Endothelial cell of umbilical vein (primary cell): ENCODE measurements at regions not wholly inside any gene's neighbourhood (a gene's known extent, or its start where the extent isn't known, plus 50 kb on each side); places are given as distances from the start of the nearest gene placed in this dataset.

Experiments used
- BruUV-seq: library from RNA; stranded (reverse); fragments of 400-500 nt; replicated peaks from 2 replicates; lab custom pipeline; 2021; lab: Mats Ljungman, UMichigan
- CTCF ChIA-PET: fragments of 300-600, 350-600 bp; sonication (Branson Sonifier 250); formaldehyde crosslinking; loops from one replicate; lab custom pipeline; 2021; ENCODE audit warnings: antibody characterized with exemption, inconsistent platforms; lab: Charles Lee
- POLR2A ChIA-PET: fragments of 300-600, 350-600 bp; sonication (Branson Sonifier 250); formaldehyde crosslinking; loops from one replicate; lab custom pipeline; 2021; ENCODE audit warnings: antibody characterized with exemption, inconsistent platforms; lab: Charles Lee
- DNase-seq: peaks from one replicate; pipeline ENCODE4 v3.0.0-alpha.2; 2011; ENCODE audit warnings: low read depth, low spot score
- FAIRE-seq: peaks from 2 replicates; lab custom pipeline; 2011; peaks lifted over from hg19 to GRCh38; lab: Jason Lieb, UNC
- H2AFZ ChIP-seq: 2 replicates; pipeline ENCODE4 v1.6.0; 2012; ENCODE audit warnings: low read depth, low read length, control low read depth, inconsistent platforms
- H3K27ac ChIP-seq: 2 replicates; pipeline ENCODE4 v1.5.1; 2011; ENCODE audit warnings: low read depth, mild to moderate bottlenecking, control low read depth, low read length, moderate library complexity; ENCODE audit not compliant: insufficient read depth
- H3K27me3 ChIP-seq, 2 experiments: 2 replicates each; pipeline versions ENCODE4 v1.6.0 to v1.6.1; 2011; ENCODE audit warnings: low read length in 2 of 2, mixed read lengths in 1 of 2; ENCODE audit not compliant: control insufficient read depth in 2 of 2, insufficient read depth in 2 of 2
- H3K36me3 ChIP-seq, 2 experiments: 2 replicates in 1 of 2; 3 replicates in 1 of 2; pipeline ENCODE4 v1.5.1; 2011; ENCODE audit warnings: low read length in 2 of 2, mild to moderate bottlenecking in 1 of 2, moderate library complexity in 1 of 2; ENCODE audit not compliant: control insufficient read depth in 2 of 2, insufficient read depth in 2 of 2; ENCODE audit errors: extremely low read depth in 1 of 2
- H3K4me1 ChIP-seq: 3 replicates; pipeline ENCODE4 v1.5.1; 2011; ENCODE audit warnings: mild to moderate bottlenecking, low read length; ENCODE audit not compliant: control insufficient read depth, insufficient read depth; ENCODE audit errors: extremely low read depth
- H3K4me2 ChIP-seq: 2 replicates; pipeline ENCODE4 v1.6.1; 2011; ENCODE audit warnings: low read length, control low read depth, mixed read lengths; ENCODE audit not compliant: insufficient read depth
- H3K4me3 ChIP-seq, 3 experiments: fragments of 200-600 bp in 1 of 3; sonication (generic), shearing (Covaris generic) in 1 of 3; replicated peaks in 1 of 3; 2 replicates each; pipeline ENCODE4 v1.5.1; 2011 to 2016; ENCODE audit warnings: control low read depth in 3 of 3, low read length in 3 of 3, mild to moderate bottlenecking in 2 of 3, inconsistent platforms in 1 of 3, low read depth in 1 of 3, moderate library complexity in 1 of 3; ENCODE audit not compliant: insufficient read depth in 1 of 3
- H3K79me2 ChIP-seq: 2 replicates; pipeline ENCODE4 v1.6.0; 2012; ENCODE audit warnings: low read length, inconsistent platforms; ENCODE audit not compliant: control insufficient read depth, insufficient read depth
- H3K9ac ChIP-seq: replicated peaks from 2 replicates; pipeline ENCODE3; 2011; ENCODE audit warnings: low read length, control low read depth; ENCODE audit not compliant: insufficient read depth; ENCODE audit errors: extremely low read depth
- H3K9me1 ChIP-seq: replicated peaks from 3 replicates; pipeline ENCODE4 v1.6.0; 2011; ENCODE audit warnings: mild to moderate bottlenecking, low read length; ENCODE audit not compliant: control insufficient read depth, insufficient read depth; ENCODE audit errors: extremely low read depth
- H3K9me3 ChIP-seq: replicated peaks from 2 replicates; pipeline ENCODE4 v1.5.1; 2012; ENCODE audit warnings: low read length, inconsistent platforms; ENCODE audit not compliant: control insufficient read depth, insufficient read depth
- H4K20me1 ChIP-seq: replicated peaks from 2 replicates; pipeline ENCODE3; 2011; ENCODE audit warnings: mild to moderate bottlenecking, low read length; ENCODE audit not compliant: control insufficient read depth, insufficient read depth; ENCODE audit errors: extremely low read depth
- CTCF ChIP-seq, 2 donors: IDR thresholded peaks; 1 replicate in 1 of 2; 2 replicates in 1 of 2; pipeline ENCODE4 v1.5.1; 2011; ENCODE audit warnings: low read length in 2 of 2, mild to moderate bottlenecking in 2 of 2, moderate library complexity in 2 of 2, control low read depth in 1 of 2, inconsistent platforms in 1 of 2, low read depth in 1 of 2; ENCODE audit not compliant: insufficient read depth in 1 of 2; ENCODE audit errors: extremely low read depth in 1 of 2
- EZH2 ChIP-seq: IDR thresholded peaks from 2 replicates; pipeline ENCODE4 v1.6.1; 2012; ENCODE audit warnings: borderline replicate concordance, low read depth, mild to moderate bottlenecking, moderate library complexity, low read length, inconsistent platforms; ENCODE audit not compliant: severe bottlenecking
- FOS ChIP-seq: IDR thresholded peaks from 2 replicates; pipeline ENCODE4 v1.6.1; 2011; ENCODE audit warnings: mild to moderate bottlenecking, low read length, moderate library complexity, borderline replicate concordance; ENCODE audit not compliant: insufficient read depth
- GATA2 ChIP-seq: IDR thresholded peaks from 2 replicates; pipeline ENCODE4 v1.7.0; 2011; ENCODE audit warnings: low read depth, mild to moderate bottlenecking, moderate library complexity, mixed read lengths, low read length; ENCODE audit not compliant: insufficient read length, insufficient read depth
- JUN ChIP-seq: IDR thresholded peaks from 2 replicates; pipeline ENCODE4 v1.6.1; 2011; ENCODE audit warnings: borderline replicate concordance, low read depth; ENCODE audit not compliant: insufficient read length, insufficient read depth
- MYC ChIP-seq: IDR thresholded peaks from one replicate; pipeline ENCODE4 v1.6.1; 2011; ENCODE audit warnings: mild to moderate bottlenecking, low read depth, low read length
- POLR2AphosphoS5 ChIP-seq: IDR thresholded peaks from 2 replicates; pipeline ENCODE4 v1.6.1; 2012; ENCODE audit warnings: low read depth, mild to moderate bottlenecking, control low read depth, low read length, moderate library complexity; ENCODE audit not compliant: insufficient read depth
- dilution Hi-C: fragments of 300-500 bp; cut with MboI; formaldehyde crosslinking; loops from one replicate; pipeline ENCODE4 v1.15.0; 2019; ENCODE audit warnings: low sequenced_read_pairs; ENCODE audit not compliant: extremely low pct_ligation_motif_present
- intact Hi-C: fragments of 100-400 bp; cut with micrococcal nuclease; formaldehyde crosslinking; loops from one replicate; pipeline ENCODE4 v1.10.0; 2022

GRCh38 chr10:71075759-71076472 is 136.5 kb upstream of the UNC5B start:
- Histone ChIP-seq H3K9me1 (no peaks in the 10 kb centered on the region), H3K36me3 (no peaks in the 10 kb centered on the region), H3K27ac (no peak overlapping the region), H3K79me2 (no peaks in the 10 kb centered on the region), H2AFZ (no peak overlapping the region), H3K9me3 (no peaks in the 10 kb centered on the region), H3K27me3 (peaks cover 2 to 4% of the 10 kb centered on the region in 2 experiments), H3K4me1 (no peaks in the 10 kb centered on the region), H3K9ac (no peak overlapping the region), H3K4me2 (no peak overlapping the region), H3K4me3 (no peak overlapping the region), H4K20me1 (no peaks in the 10 kb centered on the region)
- DNase-seq (no peak), FAIRE-seq (no peak)
- ChIA-PET CTCF (interaction anchor here (1.0 kb wide), 1 partner anchor 208 kb away, joined by 3 read pairs; no protein-coding TSS in a partner anchor), POLR2A (no interaction called here)
- no TSS peak for BruUV-seq
- no peak for TF ChIP-seq MYC
- TF ChIP-seq POLR2AphosphoS5 = no peak
- no peak for TF ChIP-seq FOS
- no peak for TF ChIP-seq JUN
- TF ChIP-seq EZH2 = no peak
- TF ChIP-seq CTCF (IDR thresholded peaks at IDR 0.05; ENCODE audit: extremely low read depth in 1 of 2, insufficient read depth in 1 of 2, low read depth in 1 of 2, low read length in 2 of 2) = no peak
- TF ChIP-seq GATA2 = no peak
- intact Hi-C loops = no loop called here
- dilution Hi-C loops = no loop called here
